Bone marrow (tissue), 2 donors: ENCODE measurements at regions not wholly inside any gene's neighbourhood (a gene's known extent, or its start where the extent isn't known, plus 50 kb on each side); places are given as distances from the start of the nearest gene placed in this dataset.
"Not testable (repeated sequence)": the region's sequence is repeated elsewhere in the genome, so short reads cannot be mapped to it uniquely, and the experiment has no call there.

Experiments used
- DNase-seq, 2 donors: peaks; one replicate each; lab custom pipeline; 2025; lab: John Stamatoyannopoulos, UW

DNA sequence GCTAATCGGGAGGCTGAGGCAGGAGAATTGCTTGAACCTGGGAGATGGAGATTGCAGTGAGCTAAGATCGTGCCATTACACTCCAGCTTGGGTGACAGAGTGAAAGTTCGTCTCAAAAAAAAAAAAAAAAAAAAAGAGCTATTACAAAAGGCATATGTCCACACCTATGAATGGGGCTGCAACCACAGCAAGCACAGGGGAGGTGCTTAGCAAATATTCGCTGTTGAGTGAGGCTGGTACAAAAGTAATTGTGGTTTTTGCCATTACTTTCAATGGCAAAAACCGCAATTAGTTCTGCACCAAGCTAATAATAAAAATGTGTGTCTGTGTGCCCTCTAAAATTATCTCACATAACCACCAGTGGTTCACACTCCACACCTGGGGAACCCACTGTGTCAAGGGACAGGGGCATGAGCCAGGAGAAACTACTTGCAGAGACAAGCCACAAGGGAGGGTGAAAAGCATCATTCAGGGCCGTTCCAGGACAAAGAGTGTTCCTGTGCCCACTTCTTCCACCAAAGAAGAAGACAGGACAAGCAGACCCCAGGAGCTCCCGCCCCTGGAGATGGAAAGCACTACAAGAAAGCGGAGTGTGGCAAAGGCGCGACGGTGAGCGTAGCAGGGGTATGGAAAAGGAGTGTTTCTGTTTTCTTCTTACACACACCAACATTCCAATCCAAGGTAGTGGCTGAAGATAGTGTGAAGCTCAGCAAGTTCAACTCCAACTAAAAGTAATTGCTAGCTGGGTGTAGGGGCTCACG, 84.4 kb upstream of the CNEP1R1 start:
- DNase-seq = no peak

DNA sequence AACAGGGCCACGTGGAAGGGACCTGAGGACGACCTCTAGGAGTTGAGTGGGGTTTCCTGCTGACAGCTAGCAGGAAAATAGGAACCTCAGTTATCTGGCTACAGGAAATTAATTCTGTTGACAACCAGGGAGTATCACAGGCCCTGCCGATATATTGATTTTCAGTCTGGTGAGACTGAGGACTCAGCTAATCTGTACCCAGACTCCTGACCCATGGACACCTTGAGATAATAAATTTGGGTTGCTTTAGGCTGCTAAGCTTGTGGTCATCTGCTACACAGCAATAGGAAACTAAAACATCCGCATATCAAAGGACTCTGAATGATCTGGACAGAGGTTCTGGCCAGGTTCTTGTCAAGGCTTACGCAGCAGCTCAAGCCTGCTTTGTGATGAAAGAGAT, 80.8 kb upstream of the CNEP1R1 start:
- DNase-seq = no peak

DNA sequence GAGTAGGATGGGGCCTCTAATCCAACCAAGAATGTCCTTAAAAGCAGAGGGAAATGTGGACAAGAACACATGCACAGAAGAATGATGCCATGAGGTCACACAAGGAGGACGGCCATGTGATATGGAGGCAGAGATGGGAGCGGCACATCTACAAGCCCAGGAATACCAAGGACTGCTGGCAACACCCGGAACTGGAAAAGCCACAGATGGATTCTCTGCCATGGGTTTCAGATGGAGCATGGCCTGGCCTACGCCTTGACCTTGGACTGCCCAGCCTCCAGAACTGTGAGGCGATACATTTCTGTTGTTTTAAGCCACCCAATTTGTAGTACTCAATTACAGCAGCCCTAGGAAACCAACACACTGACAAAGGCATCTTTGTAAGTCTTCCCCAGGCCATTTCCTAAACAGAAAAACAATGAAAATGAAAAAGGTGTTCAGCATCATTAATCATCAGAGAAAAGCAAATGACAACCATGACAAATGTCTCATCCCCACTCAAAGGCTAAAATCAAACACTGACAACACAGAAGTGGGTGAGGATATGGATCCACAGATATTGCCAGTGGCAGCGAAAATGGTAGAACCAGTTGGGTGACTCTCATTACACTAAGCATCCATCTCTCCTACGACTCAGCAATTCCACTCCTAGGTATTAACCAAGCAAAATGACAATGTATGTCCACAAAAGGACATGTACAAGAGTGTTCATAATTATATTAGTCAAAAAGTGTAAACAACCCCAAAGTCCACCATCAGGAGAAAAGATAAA, 76.9 kb upstream of the CNEP1R1 start:
- DNase-seq = no peak

DNA sequence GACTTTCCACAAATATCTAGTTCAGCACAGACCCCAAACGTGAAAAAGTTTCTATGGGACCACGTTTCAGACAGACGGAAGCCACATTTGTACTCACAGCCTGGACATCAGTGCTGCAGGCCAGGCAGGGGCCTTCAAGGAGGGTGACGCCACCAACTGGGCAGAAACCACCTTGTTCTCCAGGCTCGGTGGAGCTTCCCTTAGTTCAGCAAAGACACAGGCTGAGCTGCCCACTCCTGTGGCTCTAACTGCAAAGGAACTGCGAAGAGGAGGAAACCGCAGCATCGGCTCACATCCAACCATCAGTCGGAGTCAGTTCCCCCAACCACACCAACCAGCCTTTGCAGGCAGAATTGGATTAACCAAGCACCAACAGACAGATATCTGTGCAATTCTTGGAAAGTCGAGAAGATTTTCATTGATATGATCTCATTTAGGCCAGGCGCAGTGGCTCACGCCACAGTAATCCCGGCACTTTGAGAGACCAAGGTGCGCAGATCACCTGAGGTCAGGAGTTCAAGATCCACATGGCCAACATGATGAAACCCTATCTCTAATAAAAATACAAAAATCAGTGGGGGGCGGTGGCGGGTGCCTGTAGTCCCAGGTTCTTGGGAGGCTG, 73.3 kb upstream of the CNEP1R1 start:
- no peak for DNase-seq

DNA sequence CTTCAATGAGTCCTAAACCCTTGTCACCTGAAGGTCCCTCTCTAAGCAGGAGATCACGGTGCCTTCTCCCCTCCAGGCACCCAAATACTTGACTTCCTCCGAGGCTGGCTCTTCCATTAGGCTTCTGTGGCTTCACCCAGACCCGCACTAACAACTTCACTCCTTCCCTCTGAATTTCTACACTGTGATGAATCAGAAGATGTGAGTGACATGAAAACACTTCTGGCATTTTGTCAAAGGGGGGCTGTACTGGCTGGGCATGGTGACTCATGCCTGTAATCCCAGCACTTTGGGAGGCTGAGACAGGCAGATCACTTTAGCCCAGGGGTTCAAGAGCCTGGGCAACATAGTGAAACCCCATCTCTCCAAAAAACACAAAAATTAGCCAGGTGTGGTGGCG, 72.6 kb upstream of the CNEP1R1 start:
- DNase-seq = no peak

DNA sequence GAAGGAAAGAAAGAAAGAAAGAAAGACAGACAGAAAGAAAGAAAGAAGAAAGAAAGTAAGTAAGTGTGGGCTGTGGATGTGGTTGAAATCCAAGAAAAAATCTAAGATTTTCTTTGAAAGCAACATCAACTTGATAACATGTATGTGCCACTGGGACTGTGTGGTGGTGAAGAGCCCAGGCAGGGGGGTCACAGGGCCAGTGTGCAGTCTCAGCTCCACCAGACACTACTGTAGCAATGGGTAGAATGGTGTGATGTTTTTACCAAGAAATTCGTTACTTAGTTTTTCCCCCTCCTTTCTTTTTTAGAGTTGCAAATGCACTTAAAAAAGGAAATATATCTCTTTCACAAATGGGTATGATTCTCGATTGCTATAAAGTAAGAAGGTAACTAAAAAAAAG, 71.9 kb upstream of the CNEP1R1 start:
- DNase-seq = no peak

DNA sequence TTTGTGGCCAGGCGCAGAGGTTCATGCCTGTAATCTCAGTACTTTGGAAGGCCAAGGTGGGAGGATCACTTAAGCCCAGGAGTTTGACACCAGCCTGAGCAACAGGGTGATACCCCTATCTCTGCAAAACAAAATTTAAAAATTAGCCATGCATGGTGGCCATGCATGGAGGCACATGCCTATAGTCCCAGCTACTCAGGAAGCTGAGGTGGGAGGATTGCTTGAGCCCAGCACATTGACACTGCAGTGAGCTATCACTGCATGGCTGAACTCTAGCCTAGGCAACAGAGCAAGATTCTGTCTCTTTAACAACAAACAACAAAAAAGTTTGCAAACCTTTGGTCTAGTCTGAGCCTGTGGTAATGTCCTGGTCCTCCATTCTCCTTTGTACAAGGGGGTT, 69.2 kb upstream of the CNEP1R1 start:
- DNase-seq = no peak

DNA sequence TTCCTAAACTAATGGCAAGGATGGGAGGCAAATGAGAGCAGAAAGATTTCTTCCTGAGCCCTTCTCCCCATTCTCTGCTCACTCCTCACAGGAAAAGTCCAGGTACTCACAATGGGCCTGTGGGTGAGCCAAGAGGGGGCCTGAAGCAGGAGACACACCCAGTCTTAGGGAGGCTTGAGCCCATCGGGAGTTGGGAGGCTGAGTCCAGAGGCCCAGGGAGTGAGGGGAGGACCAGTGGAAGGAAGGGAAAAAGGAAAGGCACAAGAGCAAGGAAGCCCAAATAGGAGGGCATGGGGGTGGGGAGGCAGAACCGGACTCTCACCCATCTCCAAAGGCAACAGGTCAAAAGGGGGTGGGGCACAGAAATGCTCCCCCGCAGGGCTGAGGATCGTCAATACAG, 68.1 kb upstream of the CNEP1R1 start:
- no peak for DNase-seq

DNA sequence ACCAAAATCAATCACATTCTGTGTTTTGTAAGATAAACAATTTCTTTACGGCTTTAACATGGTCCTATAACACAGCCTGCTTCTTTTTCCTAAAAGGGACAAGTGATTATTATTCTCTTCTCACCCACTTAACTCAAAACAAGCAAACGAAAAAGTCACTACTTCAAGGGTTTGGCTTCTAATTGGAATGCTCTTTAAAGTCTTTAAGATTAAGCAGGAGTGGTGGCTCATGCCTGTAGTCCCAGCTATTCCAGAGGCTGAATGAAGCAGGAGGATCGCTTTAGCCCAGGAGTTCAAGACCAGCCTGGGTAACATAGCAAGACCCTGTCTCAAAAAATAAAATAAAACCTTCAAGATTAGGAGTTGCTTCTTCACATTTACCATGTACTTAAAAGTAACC, 66.6 kb upstream of the CNEP1R1 start:
- no peak for DNase-seq

DNA sequence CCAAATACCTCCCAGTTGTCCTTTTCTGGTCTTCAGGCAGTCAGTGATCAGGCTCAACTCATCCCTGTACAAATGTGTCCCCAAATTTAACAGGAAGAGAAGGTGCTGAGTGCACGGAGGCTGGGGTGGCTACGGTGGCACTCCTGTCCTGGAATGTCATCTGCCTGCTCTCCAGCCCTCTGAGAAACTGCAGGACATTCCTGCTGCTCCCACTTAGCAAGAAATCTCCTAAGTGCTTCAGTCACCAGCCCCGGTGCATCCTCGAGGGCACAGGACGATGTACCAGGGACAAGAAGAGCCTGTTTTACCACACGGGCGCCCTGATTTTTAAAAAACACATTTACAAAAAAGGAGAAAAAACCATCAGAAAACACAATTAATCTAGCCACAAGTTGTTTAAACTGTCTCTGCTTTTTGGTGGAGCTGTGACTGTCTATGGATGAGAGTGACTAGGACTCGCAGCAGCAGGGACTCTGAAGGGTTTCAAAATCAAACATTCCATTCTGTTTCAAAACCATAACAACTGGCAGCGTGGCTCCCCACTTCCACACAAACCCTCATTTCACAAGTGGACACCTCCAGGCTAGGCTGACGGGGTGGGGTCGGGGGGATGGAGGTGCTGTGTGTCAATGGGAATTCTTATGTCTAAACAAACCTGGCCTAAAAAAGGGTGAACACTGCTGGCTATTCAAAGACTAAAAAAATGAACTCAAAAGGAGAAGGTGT, 65.3 kb upstream of the CNEP1R1 start:
- no peak for DNase-seq

DNA sequence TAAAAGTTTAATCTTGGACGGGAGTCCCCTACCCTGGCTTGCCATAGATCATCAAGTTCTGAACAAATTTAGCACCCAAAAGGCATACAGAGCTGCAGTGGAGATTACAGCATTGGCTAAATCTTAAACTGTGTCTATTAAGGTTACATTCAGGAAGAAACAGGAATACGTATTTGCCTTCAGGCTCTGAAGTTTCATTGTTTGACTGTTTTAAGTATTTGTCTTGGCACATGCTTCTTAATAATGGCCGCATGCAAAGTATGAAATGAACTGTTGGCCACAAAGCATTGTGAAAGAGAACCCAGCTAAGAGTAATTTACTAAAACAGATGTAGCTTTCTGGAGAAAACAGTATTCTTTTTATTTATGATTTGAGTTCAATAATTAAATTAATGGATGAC, 63.9 kb upstream of the CNEP1R1 start:
- DNase-seq = no peak

DNA sequence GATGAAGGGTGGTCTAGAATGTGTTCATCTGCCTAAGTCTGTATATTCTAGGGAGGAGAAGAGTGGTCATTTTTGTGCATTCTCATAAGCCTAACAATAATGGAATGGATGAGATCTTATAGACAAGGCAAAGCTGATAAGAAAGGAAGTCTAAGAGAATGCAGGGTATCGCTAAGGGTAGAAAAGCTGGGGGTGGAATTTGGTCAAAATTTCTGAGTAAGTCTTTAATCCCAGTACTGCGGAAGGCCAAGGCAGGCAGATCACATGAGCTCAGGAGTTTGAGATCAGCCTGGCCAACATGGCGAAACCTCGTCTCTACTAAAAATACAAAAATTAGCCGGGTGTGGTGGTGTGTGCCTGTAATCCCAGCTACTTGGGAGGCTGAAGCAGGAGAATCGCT, 62.5 kb upstream of the CNEP1R1 start:
- DNase-seq = not testable (repeated sequence)

DNA sequence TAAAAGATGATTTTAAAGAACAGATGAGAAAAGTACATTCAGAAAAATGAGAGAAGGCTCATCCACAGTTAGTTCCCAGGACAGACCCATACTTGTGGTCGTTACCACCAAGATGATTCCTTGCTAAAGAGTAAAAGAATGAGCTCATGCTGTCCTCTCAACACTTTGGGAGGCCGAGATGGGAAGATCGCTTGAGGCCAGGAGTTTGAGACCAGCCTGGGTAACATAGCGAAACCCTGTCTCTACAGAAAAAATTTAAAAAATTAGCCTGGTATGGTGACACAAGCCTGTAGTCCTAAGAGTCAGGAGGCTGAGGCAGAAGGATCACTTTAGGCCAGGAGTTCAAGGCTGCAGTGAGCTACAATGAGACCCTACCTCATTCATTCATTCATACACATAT, 60.7 kb upstream of the CNEP1R1 start:
- DNase-seq = no peak

DNA sequence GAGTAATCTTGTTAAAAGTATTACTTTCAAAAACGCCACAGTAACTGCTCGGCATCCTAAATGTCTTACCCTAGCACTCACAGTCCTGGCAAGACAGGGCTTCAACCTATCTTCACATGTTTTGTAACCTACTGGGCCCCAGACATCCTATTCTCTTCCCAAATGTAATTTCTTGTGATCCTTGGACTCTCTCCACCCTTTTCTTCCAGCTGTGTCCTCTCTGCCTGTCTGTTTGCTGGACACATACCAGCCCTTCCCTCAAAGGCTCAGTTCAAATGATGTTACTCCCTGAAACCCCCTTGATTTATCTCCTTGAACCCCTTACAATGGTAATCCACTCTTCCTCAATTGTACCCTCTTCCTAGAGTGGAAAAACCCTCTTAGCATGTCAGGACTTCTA, 60.1 kb upstream of the CNEP1R1 start:
- no peak for DNase-seq

DNA sequence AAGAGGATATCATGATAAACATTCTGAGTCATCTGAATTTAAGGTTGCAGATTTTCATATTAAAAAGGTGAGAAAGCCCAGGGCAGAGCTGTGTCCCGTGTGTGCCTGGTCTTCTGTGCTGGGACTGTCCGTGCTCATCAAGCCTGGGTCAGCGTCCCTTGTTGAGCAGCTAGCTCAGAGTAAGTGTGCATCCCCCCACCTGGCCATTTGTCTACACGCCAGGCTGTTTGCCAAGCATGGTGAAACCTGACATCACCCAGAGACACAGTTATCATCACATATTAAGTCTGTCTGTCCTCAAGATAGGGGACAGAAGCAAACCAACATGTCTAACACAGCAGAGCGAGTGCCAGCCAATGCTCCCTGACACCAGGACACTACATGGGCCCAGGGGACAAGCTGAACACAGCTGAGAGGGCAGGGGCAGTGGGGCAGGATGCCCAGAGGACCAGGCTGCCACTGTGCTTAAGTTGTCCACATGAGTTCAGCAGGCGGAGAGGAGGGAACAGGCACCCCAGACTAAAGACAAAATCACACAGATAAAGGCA, 57.9 kb upstream of the CNEP1R1 start:
- DNase-seq = no peak

DNA sequence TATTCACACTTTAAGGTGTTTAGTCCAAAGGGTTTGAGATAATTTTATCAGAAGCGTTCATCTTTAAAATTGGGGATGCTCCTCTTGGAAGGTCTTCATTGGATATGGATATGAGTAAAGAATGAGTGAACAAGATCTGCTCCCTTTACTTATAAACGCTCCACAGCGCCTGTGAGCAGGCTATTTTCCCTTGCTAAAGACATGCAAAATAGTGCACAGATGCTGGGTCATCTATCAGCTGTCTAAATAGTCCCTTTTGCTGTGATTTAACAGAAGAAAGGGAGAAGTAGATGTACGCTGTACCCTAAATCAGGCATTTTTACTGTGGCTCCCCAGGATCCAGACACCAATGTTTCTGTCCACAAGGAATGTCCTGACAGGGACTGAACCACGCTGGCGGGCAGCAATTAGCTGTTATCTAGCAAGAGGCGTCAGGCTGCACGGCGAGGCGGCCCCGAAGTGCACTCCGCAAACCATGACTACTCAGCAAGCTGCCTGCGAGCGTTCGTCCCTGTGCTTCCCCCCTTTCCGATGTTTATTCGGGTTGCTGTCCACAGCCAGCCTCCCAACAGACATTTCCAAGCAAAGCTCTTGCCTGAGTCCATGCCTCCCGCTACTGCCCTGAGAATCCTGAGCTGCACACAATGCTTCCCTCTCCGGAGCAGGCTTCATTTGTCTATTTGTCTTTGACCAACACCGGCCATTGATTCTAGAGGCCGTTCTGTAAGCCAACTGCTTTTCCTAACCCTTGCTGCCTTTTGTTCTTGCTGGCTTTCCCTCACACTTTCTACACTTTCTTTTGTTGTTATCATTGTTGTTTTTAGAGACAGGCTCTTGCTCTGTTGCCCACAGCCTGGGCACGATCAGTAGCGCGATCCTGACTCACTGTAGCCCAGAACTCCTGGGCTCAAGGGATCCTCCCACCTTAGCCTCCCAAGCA, 55.7 kb upstream of the CNEP1R1 start:
- no peak for DNase-seq

DNA sequence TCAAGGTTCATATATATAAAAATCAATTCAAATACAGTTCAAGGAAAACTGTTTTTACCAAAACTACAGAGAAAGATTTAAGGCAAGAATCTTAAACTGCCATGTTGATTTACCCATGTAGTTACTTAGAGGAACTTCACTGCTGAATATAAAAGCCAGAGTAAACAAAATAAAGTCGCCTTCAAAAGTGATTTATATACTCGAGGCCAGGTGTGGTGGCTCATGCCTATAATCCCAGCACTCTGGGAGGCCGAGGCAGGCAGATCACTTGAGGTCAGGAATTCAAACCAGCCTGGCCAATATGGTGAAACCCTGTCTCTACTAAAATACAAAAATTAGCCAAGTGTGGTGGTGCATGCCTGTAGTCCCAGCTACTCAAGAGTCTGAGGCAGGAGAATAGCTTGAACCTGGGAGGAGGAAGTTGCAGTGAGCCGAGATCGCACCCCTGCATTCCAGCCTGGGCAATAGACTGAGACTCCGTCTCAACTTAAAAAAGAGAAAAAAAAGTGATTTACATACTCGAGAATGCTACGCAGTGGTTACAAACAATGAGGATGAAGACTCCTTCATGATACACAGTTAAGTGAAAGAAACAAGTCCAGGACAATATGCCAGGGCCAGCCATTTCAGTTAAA, 54.1 kb upstream of the CNEP1R1 start:
- no peak for DNase-seq

DNA sequence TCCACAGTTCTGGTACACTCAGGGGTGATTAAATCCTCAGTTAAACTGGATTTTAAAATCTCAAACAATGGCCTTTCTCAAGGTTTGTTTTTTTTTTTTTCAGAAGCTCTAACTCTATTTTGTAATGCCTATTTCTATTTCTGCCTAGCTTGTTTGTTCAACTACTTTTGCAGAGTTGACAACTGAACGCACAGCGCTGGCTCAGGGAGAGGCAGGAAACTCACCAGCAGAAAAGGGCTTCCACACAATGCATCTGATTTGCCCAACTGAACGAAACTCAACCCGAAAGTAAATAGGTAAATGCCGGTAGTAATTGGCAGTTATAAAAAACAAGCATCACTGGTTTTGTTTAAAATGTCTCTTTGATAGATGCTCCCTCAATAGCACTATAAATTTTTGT, 52.7 kb upstream of the CNEP1R1 start:
- no peak for DNase-seq

DNA sequence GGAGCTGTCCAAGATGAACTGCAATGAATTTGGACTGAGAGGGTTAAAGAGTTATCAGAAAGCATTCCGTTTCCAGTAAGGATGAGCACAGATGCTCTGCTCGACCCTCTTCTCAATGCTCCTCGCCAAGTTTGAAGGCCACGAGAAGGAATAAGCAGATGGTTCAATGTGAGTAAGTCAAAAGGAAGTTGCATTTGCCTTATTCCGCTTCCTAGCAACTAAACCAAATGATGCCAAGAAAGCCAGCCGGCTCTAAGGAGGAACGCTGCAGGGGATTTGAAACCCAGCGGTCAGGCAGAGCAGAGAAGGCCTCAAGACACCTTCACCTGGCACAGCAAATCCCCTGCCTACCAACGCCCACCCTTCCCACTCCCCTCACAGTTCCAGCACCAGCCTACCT, 52.1 kb upstream of the CNEP1R1 start:
- no peak for DNase-seq
